SK-N-MC (cell line): ENCODE measurements at regions not wholly inside any gene's neighbourhood (a gene's known extent, or its start where the extent isn't known, plus 50 kb on each side); places are given as distances from the start of the nearest gene placed in this dataset.

Source experiments
- EZH2 ChIP-seq: fragments of 200-600 bp; sonication (generic); IDR thresholded peaks from one replicate; pipeline ENCODE4 v1.6.1; 2017; ENCODE audit warnings: antibody characterized with exemption
- POLR2AphosphoS5 ChIP-seq: IDR thresholded peaks from 2 replicates; pipeline ENCODE4 v1.6.1; 2012; ENCODE audit warnings: mild to moderate bottlenecking, low read depth, low read length, borderline replicate concordance

GRCh38 chr1:106637566-106637965 is 418.9 kb upstream of the PRMT6 start:
- TF ChIP-seq EZH2, result no peak
- TF ChIP-seq POLR2AphosphoS5, result no peak
